WI38 (cell line): ENCODE measurements at regions not wholly inside any gene's neighbourhood (a gene's known extent, or its start where the extent isn't known, plus 50 kb on each side); places are given as distances from the start of the nearest gene placed in this dataset.
"Not testable (repeated sequence)": the region's sequence is repeated elsewhere in the genome, so short reads cannot be mapped to it uniquely, and the experiment has no call there.

Experiments used
- H3K4me3 ChIP-seq: 2 replicates; pipeline ENCODE4 v1.5.1; 2011; ENCODE audit warnings: low read depth, mild to moderate bottlenecking, control low read depth, low read length
- TF ChIP-seq, protein P1 (sequence below): IDR thresholded peaks from 2 replicates; pipeline ENCODE4 v1.5.1; 2012; ENCODE audit warnings: low read depth, mild to moderate bottlenecking, control low read depth, low read length

DNA sequence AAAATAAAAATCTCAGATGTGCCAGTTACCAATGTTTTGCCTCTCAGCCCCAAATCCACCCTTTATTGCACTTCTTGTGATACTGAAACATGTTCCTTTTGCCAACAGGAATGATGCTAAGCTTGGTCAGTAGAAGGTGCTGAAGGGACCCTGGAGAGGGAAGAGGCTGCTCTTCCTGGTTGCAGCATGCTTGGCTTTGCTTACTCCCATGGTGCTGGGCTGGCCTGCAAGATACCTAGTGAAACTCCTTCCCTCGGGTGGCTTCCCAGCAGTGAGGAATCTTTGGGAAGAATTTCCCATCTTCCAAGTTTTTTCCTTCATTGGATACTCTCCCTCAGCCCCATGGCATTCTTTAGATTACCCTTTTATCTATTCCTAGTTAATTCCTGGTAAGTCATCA, 151.8 kb upstream of the TGFBR2 start:
- TF ChIP-seq, protein P1, sequence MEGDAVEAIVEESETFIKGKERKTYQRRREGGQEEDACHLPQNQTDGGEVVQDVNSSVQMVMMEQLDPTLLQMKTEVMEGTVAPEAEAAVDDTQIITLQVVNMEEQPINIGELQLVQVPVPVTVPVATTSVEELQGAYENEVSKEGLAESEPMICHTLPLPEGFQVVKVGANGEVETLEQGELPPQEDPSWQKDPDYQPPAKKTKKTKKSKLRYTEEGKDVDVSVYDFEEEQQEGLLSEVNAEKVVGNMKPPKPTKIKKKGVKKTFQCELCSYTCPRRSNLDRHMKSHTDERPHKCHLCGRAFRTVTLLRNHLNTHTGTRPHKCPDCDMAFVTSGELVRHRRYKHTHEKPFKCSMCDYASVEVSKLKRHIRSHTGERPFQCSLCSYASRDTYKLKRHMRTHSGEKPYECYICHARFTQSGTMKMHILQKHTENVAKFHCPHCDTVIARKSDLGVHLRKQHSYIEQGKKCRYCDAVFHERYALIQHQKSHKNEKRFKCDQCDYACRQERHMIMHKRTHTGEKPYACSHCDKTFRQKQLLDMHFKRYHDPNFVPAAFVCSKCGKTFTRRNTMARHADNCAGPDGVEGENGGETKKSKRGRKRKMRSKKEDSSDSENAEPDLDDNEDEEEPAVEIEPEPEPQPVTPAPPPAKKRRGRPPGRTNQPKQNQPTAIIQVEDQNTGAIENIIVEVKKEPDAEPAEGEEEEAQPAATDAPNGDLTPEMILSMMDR: no peak
- H3K4me3 ChIP-seq: no peak overlapping the region

DNA sequence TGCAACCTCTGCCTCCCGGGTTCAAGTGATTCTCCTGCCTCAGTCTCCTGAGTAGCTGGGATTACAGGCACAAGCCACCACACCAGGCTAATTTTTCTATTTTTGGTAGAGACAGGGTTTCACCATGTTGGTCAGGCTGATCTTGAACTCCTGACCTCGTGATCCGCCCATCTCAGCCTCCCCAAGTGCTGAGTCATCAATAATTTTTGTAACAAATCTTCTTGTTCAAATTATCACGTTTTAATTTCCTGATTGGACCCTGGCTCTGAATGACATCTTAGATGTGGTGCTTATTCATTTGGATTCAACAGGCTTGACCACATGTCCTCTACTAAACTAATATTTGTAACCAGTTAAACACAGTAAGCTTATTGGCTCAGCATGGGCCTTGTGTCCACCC, 151.3 kb upstream of the TGFBR2 start:
- not testable (repeated sequence) for H3K4me3 ChIP-seq

DNA sequence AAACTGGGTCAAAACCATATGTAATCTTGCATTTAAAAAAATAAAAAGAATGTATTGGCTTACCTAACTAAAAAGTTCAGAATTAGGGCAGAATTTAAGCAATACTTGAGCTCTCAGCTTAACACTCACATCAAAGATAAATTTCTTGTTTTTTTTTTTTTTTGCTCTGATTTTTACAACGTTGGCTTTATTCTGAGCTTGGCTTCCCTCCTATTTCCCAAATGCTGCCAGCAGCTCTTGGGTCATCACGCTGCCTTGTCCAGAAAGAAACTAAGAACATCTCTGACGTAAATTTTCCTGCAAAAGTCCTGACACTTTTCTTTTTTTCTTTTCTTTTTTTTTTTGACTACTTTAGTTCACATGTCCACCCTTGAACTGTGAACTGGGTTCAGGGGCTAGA, 150.6 kb upstream of the TGFBR2 start:
- H3K4me3 ChIP-seq: no peak overlapping the region
- TF ChIP-seq, protein P1: no peak

DNA sequence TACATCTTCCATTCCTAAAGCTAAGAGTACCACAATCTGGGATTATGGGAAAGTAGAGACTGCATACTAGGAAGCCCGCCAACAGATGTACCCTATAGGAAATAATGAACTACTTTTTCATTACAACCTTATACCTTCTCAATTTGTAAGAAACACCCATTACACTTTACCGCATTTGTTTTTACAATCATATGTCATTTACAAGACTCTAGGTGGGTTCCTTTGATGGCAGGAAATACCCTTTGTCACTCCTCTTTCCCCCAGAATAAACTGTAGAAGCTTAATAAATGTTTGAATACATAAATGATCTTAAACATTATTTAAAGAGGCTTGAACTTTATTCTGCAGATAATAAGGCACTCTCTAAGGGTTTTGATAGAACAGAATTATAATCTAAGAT, 150.1 kb upstream of the TGFBR2 start:
- TF ChIP-seq, protein P1: no peak
- no peak overlapping the region for H3K4me3 ChIP-seq

DNA sequence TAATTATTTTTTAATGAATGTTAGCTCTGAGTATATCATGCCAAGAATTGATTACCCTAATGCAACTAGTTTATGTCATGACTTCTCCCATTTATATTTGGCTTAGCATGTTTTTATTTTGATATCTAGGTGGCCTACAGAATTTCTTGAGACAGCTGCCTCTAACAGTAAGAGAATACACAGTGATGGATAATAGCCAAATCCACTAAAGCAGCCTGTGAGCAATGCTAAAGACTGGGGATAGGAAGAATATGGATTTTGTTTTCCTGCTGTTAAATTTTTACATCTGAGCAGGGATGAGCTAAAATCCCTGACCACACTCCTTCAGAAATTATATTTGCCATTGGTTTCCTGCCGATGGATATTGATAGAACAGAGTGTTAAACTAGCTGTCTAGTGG, 149.3 kb upstream of the TGFBR2 start:
- TF ChIP-seq, protein P1: no peak

DNA sequence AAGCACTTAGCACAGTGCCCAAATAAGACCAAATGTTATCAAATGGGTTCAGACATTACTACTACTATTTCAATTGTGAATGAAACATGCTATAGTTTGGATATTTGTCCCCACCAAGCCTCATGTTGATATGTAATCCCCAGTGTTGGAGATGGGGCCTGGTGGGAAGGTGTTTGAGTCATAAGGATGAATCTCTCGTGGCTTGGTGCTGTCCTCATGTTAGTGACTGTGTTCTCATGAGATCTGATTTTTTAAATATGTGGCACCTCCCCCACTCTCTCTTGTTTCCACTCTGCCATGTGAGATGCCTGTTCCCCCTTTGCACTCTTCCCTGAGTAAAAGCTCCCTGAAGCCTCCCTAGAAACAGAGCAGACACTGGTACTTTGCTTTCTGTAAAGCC, 148.7 kb upstream of the TGFBR2 start:
- TF ChIP-seq, protein P1: no peak
- no peak overlapping the region for H3K4me3 ChIP-seq

More for the DNA sequence above, 149.3 kb upstream of the TGFBR2 start:
- H3K4me3 ChIP-seq: no peak overlapping the region

DNA sequence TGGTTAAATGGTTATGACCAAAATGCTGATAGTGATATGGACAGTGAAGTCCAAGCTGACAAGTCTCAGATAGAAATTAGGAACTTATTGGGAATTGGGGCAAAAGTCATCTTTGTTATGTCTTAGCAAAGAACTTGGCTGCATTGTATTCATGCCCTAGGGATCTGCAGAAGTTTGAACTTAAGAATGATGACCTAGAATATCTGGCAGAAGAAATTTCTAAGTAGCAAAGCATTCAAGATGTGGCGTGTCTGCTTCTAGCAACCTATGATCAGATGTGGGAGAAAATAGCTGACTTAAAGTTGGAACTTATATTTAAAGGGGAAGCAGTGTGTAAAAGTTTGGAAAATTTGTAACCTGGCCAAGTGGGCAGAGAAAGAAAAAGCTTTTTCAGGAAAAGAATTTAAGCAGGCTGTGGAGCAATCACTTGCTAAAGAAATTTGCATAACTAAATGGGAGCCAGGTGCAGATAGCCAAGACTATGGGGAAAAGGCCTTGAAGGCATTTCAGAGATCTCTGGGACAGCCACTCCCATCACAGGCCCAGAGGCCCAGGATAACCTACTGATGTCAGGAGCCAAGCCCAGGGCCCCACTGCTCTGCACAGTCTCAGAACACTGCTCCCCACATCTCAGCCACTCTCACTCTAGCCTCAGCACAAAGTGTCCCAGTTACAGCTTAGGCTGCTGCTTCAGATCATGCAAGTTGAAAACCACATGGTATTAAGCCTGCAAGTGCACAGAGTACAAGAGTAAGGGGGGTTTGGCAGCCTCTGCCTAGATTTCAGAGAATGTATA, 147.8 kb upstream of the TGFBR2 start:
- TF ChIP-seq, protein P1: no peak
- no peak overlapping the region for H3K4me3 ChIP-seq

DNA sequence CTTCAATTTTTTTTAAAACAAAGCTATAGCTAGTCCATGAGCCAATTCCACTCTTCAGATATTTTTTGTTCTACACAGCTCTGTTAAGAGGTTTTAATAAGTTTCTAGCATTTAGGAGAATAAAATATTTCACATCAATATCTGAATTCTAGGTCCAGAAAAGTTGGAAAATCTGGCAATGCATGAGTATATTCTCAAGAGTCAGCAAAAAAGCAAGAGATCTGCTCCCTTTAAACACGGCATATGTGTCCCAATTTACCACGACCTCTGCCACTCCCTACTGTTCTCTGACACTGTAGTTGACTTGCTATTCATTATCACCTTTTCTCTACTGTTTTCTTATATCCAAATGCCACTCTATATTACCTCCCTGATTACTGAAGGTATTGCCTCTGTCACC, 145.1 kb upstream of the TGFBR2 start:
- H3K4me3 ChIP-seq: no peak overlapping the region
- TF ChIP-seq, protein P1: no peak
